Activated T-helper 17 cell treated with anti-CD3 and anti-CD28 coated beads, Interleukin-2, amount 50 U/mL, for 72 hours (primary cell): ENCODE measurements at regions not wholly inside any gene's neighbourhood (a gene's known extent, or its start where the extent isn't known, plus 50 kb on each side); places are given as distances from the start of the nearest gene placed in this dataset.
"Not testable (repeated sequence)": the region's sequence is repeated elsewhere in the genome, so short reads cannot be mapped to it uniquely, and the experiment has no call there.

ENCODE experiments used
- ATAC-seq: fragments of 150-1000 bp; cut with Tn5 transposase; replicated peaks from 2 replicates; pipeline ENCODE4 v1.10.0; 2021; ENCODE audit warnings: mild to moderate bottlenecking, moderate library complexity
- H3K27ac Mint-ChIP-seq: one replicate; pipeline ENCODE4 v1.8.0; 2022; ENCODE audit warnings: mixed read lengths
- H3K27me3 Mint-ChIP-seq: one replicate; pipeline ENCODE4 v1.8.0; 2022; ENCODE audit warnings: mixed read lengths
- H3K36me3 Mint-ChIP-seq: one replicate; pipeline ENCODE4 v1.8.0; 2022; ENCODE audit warnings: low read depth, mild to moderate bottlenecking, mixed read lengths
- H3K4me1 Mint-ChIP-seq: one replicate; pipeline ENCODE4 v1.8.0; 2022; ENCODE audit warnings: mixed read lengths
- H3K4me3 Mint-ChIP-seq: one replicate; pipeline ENCODE4 v1.8.0; 2022; ENCODE audit warnings: mild to moderate bottlenecking, mixed read lengths
- H3K9me3 Mint-ChIP-seq: one replicate; pipeline ENCODE4 v1.8.0; 2022; ENCODE audit warnings: mixed read lengths

DNA sequence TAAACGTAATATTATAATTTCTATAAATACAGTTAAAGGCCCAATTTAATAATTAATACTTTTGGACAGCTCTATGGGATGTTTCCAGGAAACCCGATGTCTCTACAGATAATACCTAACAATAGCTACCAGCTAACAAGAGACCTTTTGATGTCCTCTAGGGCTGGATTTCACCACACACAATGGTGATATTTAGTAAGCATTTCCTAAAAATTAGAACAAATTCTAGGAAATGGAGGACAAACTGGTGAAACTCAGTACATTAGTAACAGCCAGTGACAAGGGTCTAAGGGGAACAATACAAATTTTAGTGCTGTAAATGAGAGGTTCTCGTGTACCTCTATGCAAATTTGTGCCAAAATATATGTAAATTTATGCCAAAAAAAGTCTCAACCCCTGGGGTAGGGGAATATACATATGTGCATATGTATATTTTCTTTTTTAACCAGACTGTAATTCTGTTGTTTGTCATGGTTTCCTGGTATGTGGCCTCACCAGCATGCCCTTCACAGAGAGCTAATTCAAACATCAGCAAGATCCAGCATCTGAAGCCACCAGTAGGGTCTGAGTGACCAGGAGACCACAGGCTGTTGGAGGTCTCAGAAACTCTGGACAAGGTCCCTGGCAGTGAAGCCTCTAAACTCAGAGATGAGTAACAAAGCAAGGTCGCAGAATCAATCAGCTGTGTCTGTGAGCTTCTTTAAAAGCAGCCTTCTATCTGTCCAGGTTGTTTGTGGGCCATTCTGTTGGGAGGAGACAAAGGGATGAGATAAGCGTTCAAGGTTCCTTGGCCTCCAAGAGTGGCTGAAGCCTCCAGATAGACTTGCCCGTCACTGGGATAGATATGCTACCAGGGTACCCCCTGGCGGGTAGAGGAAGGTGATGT, 235.1 kb upstream of the RREB1 start:
- H3K9me3 Mint-ChIP-seq = no peaks in the 10 kb centered on the region
- peaks cover 13% of the 10 kb centered on the region for H3K27me3 Mint-ChIP-seq
- H3K4me1 Mint-ChIP-seq = no peaks in the 10 kb centered on the region
- no peak overlapping the region for H3K4me3 Mint-ChIP-seq
- ATAC-seq = peak; percentile 14
- H3K27ac Mint-ChIP-seq = no peak overlapping the region
- H3K36me3 Mint-ChIP-seq = no peaks in the 10 kb centered on the region

DNA sequence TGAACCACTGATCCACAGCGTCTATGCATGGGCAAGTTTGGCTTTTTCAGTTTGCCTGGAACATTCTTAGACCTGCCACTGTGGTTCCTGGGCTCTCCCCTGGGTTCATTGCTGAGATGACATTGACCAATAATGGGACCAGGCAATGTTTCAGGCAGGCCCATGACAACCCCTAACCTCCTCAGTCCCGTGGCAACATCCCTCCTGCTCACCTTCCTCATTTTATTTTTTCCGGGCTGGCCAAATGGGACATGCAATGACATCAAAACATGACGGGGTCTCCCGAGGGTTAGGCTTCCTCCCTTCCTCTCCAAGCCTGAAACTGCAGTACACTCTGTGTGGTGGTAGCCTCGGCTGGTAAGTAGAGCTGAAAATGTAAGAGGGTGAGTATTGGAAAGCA, 234.0 kb upstream of the RREB1 start:
- no peak overlapping the region for H3K27ac Mint-ChIP-seq
- no peaks in the 10 kb centered on the region for H3K36me3 Mint-ChIP-seq
- H3K27me3 Mint-ChIP-seq = peaks cover 13% of the 10 kb centered on the region
- H3K9me3 Mint-ChIP-seq = no peaks in the 10 kb centered on the region
- H3K4me3 Mint-ChIP-seq = no peak overlapping the region
- H3K4me1 Mint-ChIP-seq = no peaks in the 10 kb centered on the region
- no peak for ATAC-seq

DNA sequence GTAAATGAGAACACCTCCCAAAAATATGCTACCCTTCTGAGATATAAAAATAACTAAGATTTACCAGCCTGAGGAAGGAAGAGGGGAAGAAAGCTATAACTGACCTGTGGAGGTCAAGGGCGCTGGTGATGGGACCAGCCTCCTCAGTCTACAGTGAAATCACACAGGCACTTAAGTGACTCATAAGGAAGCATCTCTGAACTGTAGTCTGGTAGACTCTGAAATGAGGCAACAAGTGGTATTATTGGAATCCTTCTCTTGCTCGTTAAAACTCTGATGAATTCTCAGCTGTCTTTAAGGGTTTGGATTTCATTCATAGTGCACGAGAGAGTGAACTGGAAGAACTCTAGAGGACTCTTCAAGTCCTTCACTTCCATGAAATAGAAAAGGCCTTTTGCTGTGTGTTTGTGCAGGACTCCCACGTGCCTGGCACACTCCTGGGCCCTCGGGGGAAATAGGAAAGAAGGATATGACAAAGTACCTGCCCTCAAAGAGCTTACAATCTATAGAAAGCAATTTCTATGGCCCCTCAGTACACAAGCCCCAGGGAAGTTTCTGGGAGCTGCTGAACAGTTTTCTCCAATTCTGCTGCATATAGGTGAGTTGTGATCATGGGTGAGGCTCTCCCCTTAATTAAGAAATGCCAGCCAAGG, 231.8 kb upstream of the RREB1 start:
- no peak for ATAC-seq
- no peaks in the 10 kb centered on the region for H3K4me1 Mint-ChIP-seq
- no peaks in the 10 kb centered on the region for H3K9me3 Mint-ChIP-seq
- H3K36me3 Mint-ChIP-seq = no peaks in the 10 kb centered on the region
- H3K27me3 Mint-ChIP-seq = peaks cover 6% of the 10 kb centered on the region
- H3K4me3 Mint-ChIP-seq = no peak overlapping the region
- no peak overlapping the region for H3K27ac Mint-ChIP-seq

DNA sequence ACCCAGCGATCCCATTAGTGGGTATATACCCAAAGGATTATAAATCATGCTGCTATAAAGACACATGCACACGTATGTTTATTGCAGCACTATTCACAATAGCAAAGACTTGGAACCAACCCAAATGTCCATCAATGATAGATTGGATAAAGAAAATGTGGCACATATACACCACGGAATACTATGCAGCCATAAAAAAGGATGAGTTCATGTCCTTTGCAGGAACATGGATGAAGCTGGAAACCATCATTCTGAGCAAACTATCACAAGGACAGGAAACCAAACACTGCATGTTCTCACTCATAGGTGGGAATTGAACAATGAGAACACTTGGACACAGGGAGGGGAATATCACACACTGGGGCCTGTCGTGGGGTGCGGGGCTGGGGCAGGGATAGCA, 230.0 kb upstream of the RREB1 start:
- ATAC-seq, H3K4me3 Mint-ChIP-seq, H3K4me1 Mint-ChIP-seq: not testable (repeated sequence)

GRCh38 chr6:6878887-6879585, 228.7 kb upstream of the RREB1 start:
- no peak for ATAC-seq
- no peaks in the 10 kb centered on the region for H3K36me3 Mint-ChIP-seq
- no peak overlapping the region for H3K4me3 Mint-ChIP-seq
- H3K9me3 Mint-ChIP-seq = no peaks in the 10 kb centered on the region
- peaks cover 11% of the 10 kb centered on the region for H3K27me3 Mint-ChIP-seq
- no peaks in the 10 kb centered on the region for H3K4me1 Mint-ChIP-seq
- no peak overlapping the region for H3K27ac Mint-ChIP-seq

More for the DNA sequence above, 230.0 kb upstream of the RREB1 start:
- not testable (repeated sequence) for H3K9me3 Mint-ChIP-seq, H3K27ac Mint-ChIP-seq, H3K36me3 Mint-ChIP-seq
- H3K27me3 Mint-ChIP-seq = peaks cover 11% of the 10 kb centered on the region

GRCh38 chr6:6879586-6879974, 228.2 kb upstream of the RREB1 start:
- ATAC-seq, H3K4me3 Mint-ChIP-seq, H3K36me3 Mint-ChIP-seq, H3K9me3 Mint-ChIP-seq, H3K27ac Mint-ChIP-seq, H3K4me1 Mint-ChIP-seq: not testable (repeated sequence)
- peaks cover 11% of the 10 kb centered on the region for H3K27me3 Mint-ChIP-seq

GRCh38 chr6:6880745-6881437, 226.9 kb upstream of the RREB1 start:
- peaks cover 9% of the 10 kb centered on the region for H3K27me3 Mint-ChIP-seq

GRCh38 chr6:6881438-6882225, 226.1 kb upstream of the RREB1 start:
- Mint-ChIP-seq H3K27ac (no peak overlapping the region), H3K36me3 (no peaks in the 10 kb centered on the region), H3K27me3 (peaks cover 5% of the 10 kb centered on the region), H3K4me3 (no peak overlapping the region), H3K4me1 (no peaks in the 10 kb centered on the region), H3K9me3 (no peaks in the 10 kb centered on the region)
- no peak for ATAC-seq

More at GRCh38 chr6:6880745-6881437, 226.9 kb upstream of the RREB1 start:
- ATAC-seq = no peak
- no peak overlapping the region for H3K4me3 Mint-ChIP-seq
- H3K36me3 Mint-ChIP-seq = no peaks in the 10 kb centered on the region
- H3K9me3 Mint-ChIP-seq = no peaks in the 10 kb centered on the region
- no peak overlapping the region for H3K27ac Mint-ChIP-seq
- H3K4me1 Mint-ChIP-seq = no peaks in the 10 kb centered on the region

GRCh38 chr6:6882592-6882991, 225.2 kb upstream of the RREB1 start:
- Mint-ChIP-seq H3K36me3 (no peaks in the 10 kb centered on the region), H3K4me3 (no peak overlapping the region), H3K27me3 (peaks cover 5% of the 10 kb centered on the region), H3K27ac (no peak overlapping the region), H3K4me1 (no peaks in the 10 kb centered on the region), H3K9me3 (no peaks in the 10 kb centered on the region)
- ATAC-seq = no peak

DNA sequence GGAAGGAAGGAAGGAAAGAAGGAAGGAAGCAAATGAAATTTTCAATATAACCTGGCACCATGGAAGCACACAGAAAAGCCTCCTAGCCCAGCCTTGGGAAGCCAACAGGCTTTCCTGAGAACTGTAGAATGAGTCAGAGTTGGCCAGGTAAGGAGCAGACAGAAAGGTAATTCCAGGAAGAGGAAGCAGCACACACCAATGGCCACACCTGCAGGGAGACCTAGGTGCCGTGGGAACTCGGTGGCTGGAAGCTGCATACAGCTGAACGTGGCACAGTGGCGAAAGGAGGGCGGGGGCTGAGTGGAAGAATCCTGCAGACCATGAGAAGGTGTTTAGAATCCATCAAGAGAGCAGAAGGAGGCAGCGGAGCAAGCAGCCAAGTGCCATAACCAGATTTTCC, 224.8 kb upstream of the RREB1 start:
- Mint-ChIP-seq H3K36me3 (no peaks in the 10 kb centered on the region), H3K4me1 (no peaks in the 10 kb centered on the region), H3K27me3 (peaks cover 5% of the 10 kb centered on the region), H3K4me3 (no peak overlapping the region), H3K9me3 (no peaks in the 10 kb centered on the region), H3K27ac (no peak overlapping the region)
- ATAC-seq = no peak

DNA sequence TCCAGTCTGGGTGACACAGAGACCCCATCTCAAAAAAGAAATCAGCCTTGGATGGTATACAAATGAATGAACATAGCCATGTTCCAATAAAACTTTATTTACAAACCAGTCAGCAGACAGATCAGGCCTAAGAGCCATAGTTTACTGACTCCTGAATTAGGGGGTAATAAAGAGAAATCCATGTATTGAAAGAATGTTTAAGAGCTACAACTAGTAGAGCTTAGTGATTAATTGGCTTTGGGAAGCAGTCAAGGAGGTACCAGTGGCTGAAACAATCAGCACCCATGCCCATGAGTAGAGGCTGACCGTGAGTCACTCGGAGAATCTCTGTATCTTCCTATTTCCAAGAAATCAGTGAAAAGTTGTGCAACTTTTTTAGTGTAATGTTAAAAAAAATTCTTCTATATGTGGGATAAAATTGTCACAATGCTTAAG, 223.6 kb upstream of the RREB1 start:
- ATAC-seq = no peak
- Mint-ChIP-seq H3K27me3 (peaks cover 5% of the 10 kb centered on the region), H3K27ac (no peak overlapping the region), H3K36me3 (no peaks in the 10 kb centered on the region), H3K4me1 (no peaks in the 10 kb centered on the region), H3K4me3 (no peak overlapping the region), H3K9me3 (no peaks in the 10 kb centered on the region)

DNA sequence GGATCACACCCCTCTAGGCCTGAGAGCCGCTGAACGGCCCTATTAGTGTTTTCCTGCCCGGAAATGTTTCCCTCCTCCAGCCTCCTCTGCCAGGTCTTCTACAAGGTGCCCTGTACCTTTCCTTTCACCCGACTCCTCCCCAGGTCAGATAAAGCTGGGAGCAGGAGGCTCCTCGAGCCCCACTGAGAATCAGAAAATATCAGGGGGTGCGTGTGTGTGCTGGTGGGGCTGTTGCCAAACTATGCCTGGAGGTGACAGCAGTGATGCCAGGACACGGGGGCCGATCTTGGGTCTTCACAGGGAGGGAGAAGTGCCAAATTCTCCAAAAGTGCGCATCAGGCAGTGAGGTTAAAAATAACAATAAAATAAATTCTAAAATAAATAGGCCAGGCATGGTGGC, 222.8 kb upstream of the RREB1 start:
- Mint-ChIP-seq H3K27ac (peak overlapping the region; percentile 17), H3K4me1 (no peaks in the 10 kb centered on the region), H3K27me3 (peaks cover 5% of the 10 kb centered on the region), H3K9me3 (no peaks in the 10 kb centered on the region), H3K36me3 (no peaks in the 10 kb centered on the region), H3K4me3 (no peak overlapping the region)
- ATAC-seq = no peak

- Mint-ChIP-seq H3K4me1 (no peaks in the 10 kb centered on the region), H3K27me3 (peaks cover 5% of the 10 kb centered on the region), H3K4me3 (no peak overlapping the region), H3K36me3 (no peaks in the 10 kb centered on the region), H3K9me3 (no peaks in the 10 kb centered on the region), H3K27ac (no peak overlapping the region)
- ATAC-seq = no peak
These were observed 222.1 kb upstream of the RREB1 start for GRCh38 chr6:6885521-6886170.
